GM21528 (cell line): ENCODE measurements at regions not wholly inside any gene's neighbourhood (a gene's known extent, or its start where the extent isn't known, plus 50 kb on each side); places are given as distances from the start of the nearest gene placed in this dataset.

ENCODE experiments used
- ATAC-seq: cut with Tn5 transposase; IDR thresholded peaks from one replicate; pipeline ENCODE4 v1.9.1; 2021; ENCODE audit warnings: mild to moderate bottlenecking, moderate library complexity; ENCODE audit not compliant: unreplicated experiment, low FRiP score

DNA sequence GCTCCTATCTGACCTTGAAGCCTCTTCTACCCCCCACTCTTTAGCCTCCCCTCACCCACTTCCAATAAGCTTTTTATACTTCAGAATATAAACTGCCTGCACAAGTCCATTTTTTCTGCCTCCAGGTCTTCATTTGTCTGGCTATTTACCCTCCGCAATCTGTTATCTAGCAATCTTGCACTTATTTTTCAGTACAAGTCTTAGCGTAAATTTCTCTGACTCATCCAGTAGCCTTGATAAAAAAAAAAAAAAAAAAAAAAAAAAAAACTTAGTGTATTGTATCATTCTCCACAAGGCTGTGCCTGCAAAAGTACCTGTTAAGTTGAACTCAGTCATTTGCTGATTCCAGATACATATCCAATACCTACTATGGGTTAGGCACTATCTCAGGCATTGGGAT, 219.5 kb upstream of the DKK2 start:
- ATAC-seq, result no peak

DNA sequence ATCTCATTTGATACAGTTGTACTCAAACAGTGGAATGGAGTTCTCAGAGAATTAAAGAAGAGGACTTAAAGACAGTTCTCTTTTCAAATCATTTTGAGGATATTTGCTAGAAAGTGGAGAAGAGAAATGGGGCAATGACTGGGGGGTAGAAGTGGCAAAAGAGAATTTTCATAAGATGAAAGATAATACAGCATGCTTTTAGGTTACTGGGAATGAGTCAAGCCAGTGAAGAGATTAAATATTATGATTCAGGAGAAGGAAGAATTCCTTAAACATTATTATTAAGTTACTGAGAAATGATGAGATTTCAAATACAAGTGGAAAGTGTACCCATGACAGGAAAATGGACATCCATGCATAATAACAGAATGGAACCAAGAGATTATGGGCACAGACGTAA, 219.0 kb upstream of the DKK2 start:
- ATAC-seq, result no peak

DNA sequence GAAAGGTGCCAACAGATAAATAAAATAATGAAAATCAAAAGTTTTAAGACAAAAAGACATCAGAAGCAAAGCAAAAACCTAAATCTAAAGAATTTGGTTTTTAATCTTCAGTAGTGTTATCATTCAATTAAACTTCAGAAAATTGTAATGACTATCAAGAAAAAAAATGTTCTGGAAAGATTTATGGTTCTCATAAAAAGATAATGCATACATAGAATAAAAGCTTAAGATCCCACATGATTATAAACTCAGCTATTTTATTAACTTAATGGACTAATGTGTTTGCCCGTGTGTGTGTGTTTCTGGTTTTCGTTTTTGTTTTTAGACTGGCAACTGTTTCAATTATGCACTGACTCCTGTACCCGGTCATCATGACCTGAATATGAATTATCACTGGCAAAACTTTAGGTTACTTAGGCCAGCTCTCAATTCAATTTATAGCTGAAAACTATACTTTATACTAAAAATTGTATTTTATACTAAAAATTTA, 217.5 kb upstream of the DKK2 start:
- no peak for ATAC-seq

DNA sequence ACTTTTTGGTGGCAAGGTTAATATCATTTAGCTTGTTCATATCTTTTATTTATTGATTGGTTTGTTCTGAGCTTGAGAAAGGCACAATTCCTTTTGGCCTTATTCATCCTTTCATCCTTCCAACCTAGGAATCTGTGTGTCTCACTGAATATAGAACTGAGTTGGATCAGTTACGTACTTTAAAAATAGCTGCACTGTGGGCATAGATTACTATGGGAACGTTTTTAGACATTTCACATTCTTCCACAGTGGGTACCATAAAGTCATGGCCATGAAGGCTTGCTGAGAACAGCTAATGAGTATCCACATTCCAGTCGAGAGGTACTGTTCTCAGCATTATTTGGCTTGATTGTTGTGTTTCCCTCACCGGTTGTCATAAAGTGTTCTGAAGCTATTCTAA, 217.0 kb upstream of the DKK2 start:
- no peak for ATAC-seq

- no peak for ATAC-seq
Measured at GRCh38 chr4:107252571-107252970, 216.5 kb upstream of the DKK2 start.

DNA sequence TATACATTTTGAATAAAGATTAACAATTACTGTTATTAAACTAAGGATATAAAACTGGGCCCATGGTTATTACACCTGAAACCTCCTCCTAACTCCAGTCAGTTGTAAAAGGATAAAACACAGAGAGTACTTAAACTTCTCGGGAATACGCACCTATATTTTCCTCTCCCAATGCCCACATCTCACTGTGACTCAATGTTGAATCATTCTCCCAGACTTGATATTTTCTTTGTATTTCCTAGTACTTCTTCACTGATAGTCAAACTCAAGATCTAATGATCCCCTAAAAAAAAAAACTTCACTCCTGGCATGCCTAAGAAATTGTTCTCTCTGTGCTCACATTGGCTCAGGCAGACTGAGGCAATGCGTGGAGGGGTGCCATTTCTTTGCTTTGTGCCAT, 212.5 kb upstream of the DKK2 start:
- no peak for ATAC-seq

DNA sequence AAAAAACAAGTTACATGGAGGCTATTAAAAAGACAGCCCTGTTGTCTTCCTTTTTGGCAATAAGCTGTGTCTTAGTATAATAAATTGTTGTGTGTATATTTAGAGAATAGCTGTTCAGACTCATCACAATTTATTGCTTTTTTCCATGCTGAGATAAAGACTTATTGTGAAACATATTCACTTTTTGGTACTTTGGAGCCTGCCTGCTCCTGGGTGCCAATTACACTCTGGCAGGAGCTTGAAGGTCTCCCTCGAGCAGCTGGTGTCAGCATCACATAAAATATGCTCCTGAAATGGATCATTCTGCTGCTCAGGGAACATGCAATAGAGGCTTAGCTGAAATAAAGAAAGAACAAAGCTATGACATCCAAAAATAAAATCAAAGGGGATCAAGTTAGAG, 211.6 kb upstream of the DKK2 start:
- no peak for ATAC-seq

DNA sequence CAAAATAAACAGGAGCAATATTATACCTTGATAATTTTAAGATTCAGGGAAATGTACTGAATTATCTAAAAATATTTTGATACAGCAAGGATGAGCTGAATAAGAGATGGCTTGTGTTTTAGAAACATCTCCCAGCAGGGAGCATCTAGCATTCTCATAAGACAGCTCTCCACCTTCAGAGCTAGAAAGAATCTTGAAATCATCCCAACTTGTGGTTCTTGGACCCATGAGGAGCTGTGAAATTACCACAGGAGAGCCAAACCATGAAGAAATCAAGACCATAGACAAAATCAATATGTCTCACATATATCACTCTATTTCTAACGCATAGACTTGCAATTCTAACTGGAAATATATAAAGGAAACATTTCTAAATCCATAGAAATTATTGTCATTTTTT, 210.6 kb upstream of the DKK2 start:
- ATAC-seq, result no peak

GRCh38 chr4:107243141-107243781, 207.1 kb upstream of the DKK2 start:
- no peak for ATAC-seq

- no peak for ATAC-seq
Measured at GRCh38 chr4:107220976-107221375, 184.9 kb upstream of the DKK2 start.

GRCh38 chr4:107219681-107220080, 183.6 kb upstream of the DKK2 start:
- ATAC-seq, result no peak

DNA sequence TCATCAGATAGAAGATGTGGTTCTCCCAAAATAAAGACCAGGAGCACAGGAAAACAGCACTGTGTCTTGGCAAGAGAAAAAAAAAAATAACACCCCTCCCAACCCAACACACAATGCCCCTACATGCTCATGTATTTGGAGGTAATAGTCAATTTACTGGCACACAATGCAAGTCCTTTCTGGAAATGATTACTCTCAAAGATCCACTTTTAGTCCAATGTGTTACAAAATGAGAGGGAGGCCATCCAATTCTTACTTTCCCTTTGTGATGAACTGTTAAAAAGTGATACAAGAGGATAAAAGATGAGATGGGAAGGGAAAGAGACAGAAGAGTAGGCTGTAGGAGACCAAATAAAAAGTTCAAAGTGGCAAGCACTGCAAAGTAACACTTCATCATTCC, 180.3 kb upstream of the DKK2 start:
- no peak for ATAC-seq

GRCh38 chr4:107215222-107215621, 179.1 kb upstream of the DKK2 start:
- no peak for ATAC-seq

GRCh38 chr4:107213880-107214279, 177.8 kb upstream of the DKK2 start:
- ATAC-seq, result no peak

- ATAC-seq, result no peak
Measured at GRCh38 chr4:107213410-107213809, 177.3 kb upstream of the DKK2 start.

GRCh38 chr4:107212565-107212964, 176.5 kb upstream of the DKK2 start:
- no peak for ATAC-seq

- no peak for ATAC-seq
Measured at GRCh38 chr4:107210450-107211239, 174.5 kb upstream of the DKK2 start.

DNA sequence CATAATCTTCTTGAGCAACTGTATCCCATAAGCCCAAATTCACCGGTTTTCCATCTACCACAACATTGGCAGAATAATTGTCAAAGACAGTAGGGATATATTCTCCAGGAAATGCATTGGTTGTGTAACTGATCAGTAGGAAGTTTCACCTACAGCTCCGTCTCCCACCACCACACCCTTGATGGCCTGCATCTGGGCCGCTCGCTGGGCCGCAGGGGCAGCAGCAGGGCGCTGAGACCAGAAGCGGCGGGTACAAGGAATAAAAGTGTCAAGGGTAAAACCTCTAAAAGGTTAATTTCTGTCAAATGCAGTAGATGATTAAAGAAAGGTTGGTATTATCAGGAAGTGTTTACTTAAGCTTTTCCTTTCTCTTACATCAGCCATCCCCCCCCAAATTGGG, 167.6 kb upstream of the DKK2 start:
- ATAC-seq, result no peak

- ATAC-seq, result no peak
Measured at GRCh38 chr4:107202744-107203143, 166.6 kb upstream of the DKK2 start.

- ATAC-seq, result no peak
Measured at GRCh38 chr4:107197121-107197520, 161.0 kb upstream of the DKK2 start.

DNA sequence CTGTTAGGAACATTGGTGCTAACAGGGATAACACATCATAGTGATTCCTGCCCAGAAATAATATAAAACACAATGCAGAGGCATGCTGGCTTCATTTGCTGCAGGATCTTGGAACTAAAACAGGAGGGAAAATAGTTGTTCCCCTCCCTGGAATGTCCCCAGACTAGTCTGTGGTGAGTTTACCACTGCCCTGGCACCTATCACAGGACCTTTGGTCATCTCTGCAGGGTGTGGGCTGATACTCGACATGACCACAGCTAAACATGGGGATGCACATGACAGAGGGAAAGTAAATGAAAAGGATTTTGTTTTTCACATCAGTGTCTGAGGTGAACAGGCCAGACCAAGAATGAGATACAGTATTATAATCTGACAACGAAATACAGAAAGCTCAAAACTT, 160.2 kb upstream of the DKK2 start:
- ATAC-seq, result no peak

- no peak for ATAC-seq
Measured at GRCh38 chr4:107194005-107194404, 157.9 kb upstream of the DKK2 start.
